Hepatocyte (in vitro differentiated cells): ENCODE measurements at regions not wholly inside any gene's neighbourhood (a gene's known extent, or its start where the extent isn't known, plus 50 kb on each side); places are given as distances from the start of the nearest gene placed in this dataset.

Experiments used
- CTCF ChIP-seq: fragments of 200-600 bp; sonication (generic); IDR thresholded peaks from 2 replicates; pipeline ENCODE4 v1.5.1; 2016; ENCODE audit warnings: antibody characterized with exemption, mild to moderate bottlenecking; ENCODE audit not compliant: poor library complexity
- EZH2 ChIP-seq: fragments of 200-600 bp; sonication (generic); IDR thresholded peaks from 2 replicates; pipeline ENCODE4 v1.6.1; 2016; ENCODE audit warnings: antibody characterized with exemption, mild to moderate bottlenecking, borderline replicate concordance
- EZH2phosphoT487 ChIP-seq: fragments of 200-600 bp; sonication (generic); IDR thresholded peaks from one replicate; pipeline ENCODE4 v1.6.1; 2018; ENCODE audit warnings: antibody characterized with exemption, mild to moderate bottlenecking, low read depth, moderate library complexity; ENCODE audit not compliant: unreplicated experiment, severe bottlenecking

GRCh38 chr11:20289732-20290131 lies 73.8 kb upstream of the HTATIP2 start:
- TF ChIP-seq EZH2 (no peak), CTCF (no peak), EZH2phosphoT487 (no peak)
